ENCODE measurements at regions not wholly inside any gene's neighbourhood (a gene's known extent, or its start where the extent isn't known, plus 50 kb on each side); places are given as distances from the start of the nearest gene placed in this dataset.

GRCh38 chr1:53384796-53385195, 56.9 kb upstream of the LRP8 start:
- WGBS (ENCODE audit: insufficient coverage, low coverage, missing lambda C conversion rate), result 6% methylated on average over 3 of the region's 3 CpGs
- Histone ChIP-seq H3K4me2 (ENCODE audit: insufficient read depth, low read length) (no peak overlapping the region), H3K9ac (ENCODE audit: insufficient read depth in 1 of 2, low read depth in 2 of 2, low read length in 2 of 2) (no peak overlapping the region), H3K36me3 (ENCODE audit: control insufficient read depth, insufficient read depth, low read length) (no peaks in the 10 kb centered on the region), H2AFZ (ENCODE audit: low read depth, low read length) (no peak overlapping the region), H3K4me3 (no peak overlapping the region), H3K9me1 (ENCODE audit: control insufficient read depth, insufficient read depth, low read length) (peaks cover 3% of the 10 kb centered on the region), H3K27me3 (ENCODE audit: control insufficient read depth in 2 of 2, insufficient read depth in 2 of 2, low read length in 2 of 2) (peaks cover 44 to 69% of the 10 kb centered on the region in 2 experiments), H3K9me3 (replicated peaks; ENCODE audit: control insufficient read depth, insufficient read depth, low read depth, low read length) (no peaks in the 10 kb centered on the region; the same call in 1 of the 2 replicates), H3K79me2 (ENCODE audit: control insufficient read depth, insufficient read depth, low read length) (no peaks in the 10 kb centered on the region), H4K20me1 (replicated peaks; ENCODE audit: control insufficient read depth, insufficient read depth, low read length) (peaks cover 4% of the 10 kb centered on the region; the same call in 1 of the 2 replicates), H3K27ac (ENCODE audit: extremely low read depth, low read depth, low read length) (no peak overlapping the region), H3K4me1 (replicated peaks in 1 of 2; ENCODE audit: control insufficient read depth in 2 of 2, insufficient read depth in 2 of 2, low read length in 2 of 2) (no peaks in the 10 kb centered on the region)
- intact Hi-C loops (cut with micrococcal nuclease) (no loop called here), in situ Hi-C loops (cut with MboI) (no loop called here)
- TF ChIP-seq, protein P1, sequence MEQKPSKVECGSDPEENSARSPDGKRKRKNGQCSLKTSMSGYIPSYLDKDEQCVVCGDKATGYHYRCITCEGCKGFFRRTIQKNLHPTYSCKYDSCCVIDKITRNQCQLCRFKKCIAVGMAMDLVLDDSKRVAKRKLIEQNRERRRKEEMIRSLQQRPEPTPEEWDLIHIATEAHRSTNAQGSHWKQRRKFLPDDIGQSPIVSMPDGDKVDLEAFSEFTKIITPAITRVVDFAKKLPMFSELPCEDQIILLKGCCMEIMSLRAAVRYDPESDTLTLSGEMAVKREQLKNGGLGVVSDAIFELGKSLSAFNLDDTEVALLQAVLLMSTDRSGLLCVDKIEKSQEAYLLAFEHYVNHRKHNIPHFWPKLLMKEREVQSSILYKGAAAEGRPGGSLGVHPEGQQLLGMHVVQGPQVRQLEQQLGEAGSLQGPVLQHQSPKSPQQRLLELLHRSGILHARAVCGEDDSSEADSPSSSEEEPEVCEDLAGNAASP (IDR thresholded peaks at IDR 0.05), result no peak
- TF ChIP-seq ZFP36 (IDR thresholded peaks at IDR 0.05; ENCODE audit: low read depth, low read length, partially characterized antibody) (no peak), KLF10 (CRISPR knock-in tag; IDR thresholded peaks at IDR 0.05) (no peak), BMI1 (IDR thresholded peaks at IDR 0.05; ENCODE audit: low read length) (no peak), TCF3 (CRISPR knock-in tag; IDR thresholded peaks at IDR 0.05) (no peak), FOXM1 (IDR thresholded peaks at IDR 0.05; ENCODE audit: low read depth) (no peak), FOXM1 (CRISPR knock-in tag; IDR thresholded peaks at IDR 0.05; ENCODE audit: low read depth) (no peak), HDAC3 (IDR thresholded peaks at IDR 0.05; ENCODE audit: borderline replicate concordance, partially characterized antibody) (no peak), BCOR (IDR thresholded peaks at IDR 0.05) (no peak), THRAP3 (IDR thresholded peaks at IDR 0.05; ENCODE audit: borderline replicate concordance) (no peak), PHB (CRISPR knock-in tag; IDR thresholded peaks at IDR 0.05) (no peak), POLR2AphosphoS5 (IDR thresholded peaks at IDR 0.05; ENCODE audit: control insufficient read depth, insufficient read depth, low read depth, low read length) (no peak), PURB (CRISPR knock-in tag; IDR thresholded peaks at IDR 0.05; ENCODE audit: low read depth) (no peak), HLTF (IDR thresholded peaks at IDR 0.05) (no peak)
- TF ChIP-seq, protein P2, sequence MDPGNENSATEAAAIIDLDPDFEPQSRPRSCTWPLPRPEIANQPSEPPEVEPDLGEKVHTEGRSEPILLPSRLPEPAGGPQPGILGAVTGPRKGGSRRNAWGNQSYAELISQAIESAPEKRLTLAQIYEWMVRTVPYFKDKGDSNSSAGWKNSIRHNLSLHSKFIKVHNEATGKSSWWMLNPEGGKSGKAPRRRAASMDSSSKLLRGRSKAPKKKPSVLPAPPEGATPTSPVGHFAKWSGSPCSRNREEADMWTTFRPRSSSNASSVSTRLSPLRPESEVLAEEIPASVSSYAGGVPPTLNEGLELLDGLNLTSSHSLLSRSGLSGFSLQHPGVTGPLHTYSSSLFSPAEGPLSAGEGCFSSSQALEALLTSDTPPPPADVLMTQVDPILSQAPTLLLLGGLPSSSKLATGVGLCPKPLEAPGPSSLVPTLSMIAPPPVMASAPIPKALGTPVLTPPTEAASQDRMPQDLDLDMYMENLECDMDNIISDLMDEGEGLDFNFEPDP (CRISPR knock-in tag; IDR thresholded peaks at IDR 0.05), result no peak
- TF ChIP-seq, protein P3, sequence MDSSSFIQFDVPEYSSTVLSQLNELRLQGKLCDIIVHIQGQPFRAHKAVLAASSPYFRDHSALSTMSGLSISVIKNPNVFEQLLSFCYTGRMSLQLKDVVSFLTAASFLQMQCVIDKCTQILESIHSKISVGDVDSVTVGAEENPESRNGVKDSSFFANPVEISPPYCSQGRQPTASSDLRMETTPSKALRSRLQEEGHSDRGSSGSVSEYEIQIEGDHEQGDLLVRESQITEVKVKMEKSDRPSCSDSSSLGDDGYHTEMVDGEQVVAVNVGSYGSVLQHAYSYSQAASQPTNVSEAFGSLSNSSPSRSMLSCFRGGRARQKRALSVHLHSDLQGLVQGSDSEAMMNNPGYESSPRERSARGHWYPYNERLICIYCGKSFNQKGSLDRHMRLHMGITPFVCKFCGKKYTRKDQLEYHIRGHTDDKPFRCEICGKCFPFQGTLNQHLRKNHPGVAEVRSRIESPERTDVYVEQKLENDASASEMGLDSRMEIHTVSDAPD (CRISPR knock-in tag; IDR thresholded peaks at IDR 0.05), result no peak
- TF ChIP-seq, protein P4, sequence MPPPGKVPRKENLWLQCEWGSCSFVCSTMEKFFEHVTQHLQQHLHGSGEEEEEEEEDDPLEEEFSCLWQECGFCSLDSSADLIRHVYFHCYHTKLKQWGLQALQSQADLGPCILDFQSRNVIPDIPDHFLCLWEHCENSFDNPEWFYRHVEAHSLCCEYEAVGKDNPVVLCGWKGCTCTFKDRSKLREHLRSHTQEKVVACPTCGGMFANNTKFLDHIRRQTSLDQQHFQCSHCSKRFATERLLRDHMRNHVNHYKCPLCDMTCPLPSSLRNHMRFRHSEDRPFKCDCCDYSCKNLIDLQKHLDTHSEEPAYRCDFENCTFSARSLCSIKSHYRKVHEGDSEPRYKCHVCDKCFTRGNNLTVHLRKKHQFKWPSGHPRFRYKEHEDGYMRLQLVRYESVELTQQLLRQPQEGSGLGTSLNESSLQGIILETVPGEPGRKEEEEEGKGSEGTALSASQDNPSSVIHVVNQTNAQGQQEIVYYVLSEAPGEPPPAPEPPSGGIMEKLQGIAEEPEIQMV (tag; conservative IDR thresholded peaks at IDR 0.05; ENCODE audit: low read depth), result no peak
- TF ChIP-seq, protein P5, sequence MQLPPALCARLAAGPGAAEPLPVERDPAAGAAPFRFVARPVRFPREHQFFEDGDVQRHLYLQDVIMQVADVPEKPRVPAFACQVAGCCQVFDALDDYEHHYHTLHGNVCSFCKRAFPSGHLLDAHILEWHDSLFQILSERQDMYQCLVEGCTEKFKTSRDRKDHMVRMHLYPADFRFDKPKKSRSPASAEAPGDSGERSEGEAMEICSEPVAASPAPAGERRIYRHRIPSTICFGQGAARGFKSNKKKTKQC (CRISPR knock-in tag; IDR thresholded peaks at IDR 0.05), result no peak
- BruUV-seq (replicated peaks), result no TSS peak
- CTCF ChIA-PET (ENCODE audit: low intra/inter-chr PET ratio), result no interaction called here
- POLR2A ChIA-PET, result no interaction called here
- FAIRE-seq (no peak), DNase-seq (ENCODE audit: extremely low read depth in 1 of 4, low spot score in 3 of 4) (no peak), ATAC-seq (no peak)
